Hematopoietic multipotent progenitor cell treated with erythropoietin and hydrocortisone succinate and interleukin-3 and kit ligand, for 8 days (in vitro differentiated cells): ENCODE measurements at regions not wholly inside any gene's neighbourhood (a gene's known extent, or its start where the extent isn't known, plus 50 kb on each side); places are given as distances from the start of the nearest gene placed in this dataset.
"Not testable (repeated sequence)": the region's sequence is repeated elsewhere in the genome, so short reads cannot be mapped to it uniquely, and the experiment has no call there.

Source experiments
- DNase-seq: peaks from one replicate; pipeline ENCODE4 v3.0.0-alpha.2; 2015

DNA sequence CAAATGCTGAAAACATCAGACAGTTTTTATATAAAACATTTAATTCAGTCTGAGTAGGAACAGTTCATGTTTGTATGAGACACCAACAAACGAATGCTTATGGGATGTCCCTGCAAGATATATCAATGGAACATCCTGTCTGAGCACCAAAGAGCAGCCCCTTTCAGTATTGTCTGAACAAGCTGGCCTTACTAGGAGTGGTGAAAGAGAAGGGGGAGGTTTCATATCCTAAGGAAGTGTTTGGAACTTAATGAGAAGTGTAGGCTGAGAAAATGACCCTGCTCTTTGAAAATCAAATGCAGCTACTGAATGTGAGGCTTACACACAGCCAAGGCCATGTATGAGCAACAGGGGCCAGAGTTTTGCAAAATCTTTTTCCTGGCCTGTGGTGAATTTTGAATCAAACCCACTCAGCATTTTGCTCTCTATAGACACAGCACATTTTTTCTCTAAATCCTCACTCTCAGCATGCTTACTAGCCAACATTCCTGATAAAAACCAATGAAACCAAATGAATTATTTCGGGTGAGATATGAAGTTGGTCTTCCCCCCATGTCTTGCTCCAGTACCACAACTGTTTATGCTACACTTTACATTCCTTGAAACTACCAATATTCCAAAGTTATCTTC is 119.4 kb downstream of the LUZP4 start:
- DNase-seq, result no peak

DNA sequence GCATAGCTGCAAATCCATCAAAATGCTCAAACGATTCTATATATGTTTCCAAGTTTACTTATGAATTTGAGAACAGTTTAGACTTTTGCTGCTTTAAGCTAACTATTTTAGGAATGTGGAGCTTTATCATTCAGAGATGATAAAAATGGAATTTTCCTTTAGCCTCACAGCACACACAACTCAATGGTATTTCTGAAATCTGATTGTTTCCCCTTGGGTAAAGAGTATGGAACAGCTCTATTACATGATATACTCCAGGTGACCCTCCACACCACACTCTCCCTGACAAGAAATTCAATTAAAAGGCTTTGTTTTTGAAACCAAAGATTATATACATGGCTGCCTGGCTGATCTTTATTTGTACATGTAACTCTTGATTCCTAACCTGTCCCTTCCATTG is 120.0 kb downstream of the LUZP4 start:
- no peak for DNase-seq

- no peak for DNase-seq
These were observed 121.4 kb downstream of the LUZP4 start for GRCh38 chrX:115410731-115411428.

- DNase-seq, result no peak
These were observed 123.8 kb downstream of the LUZP4 start for GRCh38 chrX:115413246-115413878.

GRCh38 chrX:115419069-115419468 is 129.6 kb downstream of the LUZP4 start:
- no peak for DNase-seq

DNA sequence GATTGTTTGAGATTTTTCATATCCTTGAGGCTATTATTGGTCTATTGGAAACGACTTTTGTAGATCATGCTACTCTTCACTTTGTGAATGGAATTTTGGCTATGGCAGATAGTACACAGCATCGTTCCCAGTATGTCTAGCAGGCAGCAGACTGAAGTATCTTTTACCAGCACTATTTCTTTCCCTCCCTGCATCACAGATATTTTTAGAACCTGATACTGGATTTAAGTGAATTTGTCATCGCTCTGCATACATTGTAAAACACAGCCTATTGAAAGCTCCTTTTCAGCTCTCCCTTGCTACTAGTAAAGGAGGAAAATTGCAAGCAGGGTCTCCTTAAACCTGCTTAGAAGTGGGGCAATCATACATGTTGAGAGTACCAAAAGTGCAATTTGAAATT is 133.6 kb downstream of the LUZP4 start:
- DNase-seq, result no peak

DNA sequence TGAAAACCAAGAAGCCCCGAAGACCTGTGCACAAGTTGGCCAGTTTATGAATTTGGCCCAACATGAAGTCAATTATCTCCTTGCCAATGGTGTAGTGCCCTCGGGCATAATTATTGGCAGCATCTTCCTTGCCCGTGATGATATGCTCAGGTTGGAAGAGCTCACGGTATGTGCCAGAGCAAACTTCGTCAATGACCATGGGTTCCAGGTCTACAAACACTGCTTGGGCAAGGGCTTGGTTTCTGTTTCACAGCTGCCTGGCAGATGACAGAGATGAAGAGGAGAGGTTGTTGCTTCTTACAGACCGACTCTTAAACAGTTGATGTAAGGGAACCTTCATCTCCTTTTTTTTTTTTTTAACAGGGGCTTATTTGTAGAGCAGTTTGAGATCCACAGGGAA is 135.6 kb upstream of the PLS3 start:
- no peak for DNase-seq

DNA sequence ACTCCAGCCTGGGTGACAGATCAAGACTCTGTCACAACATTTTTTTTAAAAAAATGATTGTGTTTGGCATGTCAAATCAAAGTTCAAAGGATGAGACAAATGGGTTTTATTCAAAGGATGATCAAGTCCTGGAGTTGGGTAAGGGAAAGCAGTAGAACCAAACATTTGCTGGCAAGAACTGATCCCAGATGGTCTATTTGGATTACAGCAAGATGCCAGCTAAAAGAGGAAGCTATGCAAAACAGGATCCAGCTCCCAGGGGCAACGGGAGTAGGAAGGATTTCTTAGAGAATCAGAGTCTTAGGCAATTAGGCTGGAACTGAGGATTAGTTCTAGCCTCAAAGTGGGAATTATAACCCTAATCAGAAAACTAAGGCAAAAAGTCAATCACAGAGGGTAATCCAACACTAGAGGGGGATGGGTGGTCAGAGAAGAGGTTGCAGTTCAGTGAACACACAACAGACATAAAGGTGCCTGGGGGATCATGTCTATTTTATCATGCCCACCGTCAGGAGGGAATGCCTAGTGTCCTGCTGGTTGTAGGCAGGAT is 133.0 kb upstream of the PLS3 start:
- no peak for DNase-seq

DNA sequence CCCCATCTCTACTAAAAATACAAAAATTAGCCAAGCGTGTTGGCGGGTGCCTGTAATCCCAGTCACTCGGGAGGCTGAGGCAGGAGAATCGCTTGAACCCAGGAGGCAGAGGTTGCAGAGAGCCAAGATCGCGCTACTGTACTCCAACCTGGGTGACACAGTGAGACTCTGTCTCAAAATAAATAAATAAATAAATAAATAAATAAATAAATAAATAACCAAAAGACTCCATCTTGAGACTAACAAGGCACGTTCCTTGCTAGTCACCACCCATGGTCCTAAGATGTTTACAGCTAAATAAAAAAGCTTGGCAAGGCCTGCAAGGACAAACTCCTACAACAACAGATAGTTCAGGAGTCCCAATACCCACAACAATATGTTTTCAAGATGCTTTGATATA is 126.1 kb upstream of the PLS3 start:
- DNase-seq, result not testable (repeated sequence)

GRCh38 chrX:115437841-115438595 is 123.0 kb upstream of the PLS3 start:
- DNase-seq, result no peak

GRCh38 chrX:115448146-115448545 is 112.8 kb upstream of the PLS3 start:
- DNase-seq, result no peak

DNA sequence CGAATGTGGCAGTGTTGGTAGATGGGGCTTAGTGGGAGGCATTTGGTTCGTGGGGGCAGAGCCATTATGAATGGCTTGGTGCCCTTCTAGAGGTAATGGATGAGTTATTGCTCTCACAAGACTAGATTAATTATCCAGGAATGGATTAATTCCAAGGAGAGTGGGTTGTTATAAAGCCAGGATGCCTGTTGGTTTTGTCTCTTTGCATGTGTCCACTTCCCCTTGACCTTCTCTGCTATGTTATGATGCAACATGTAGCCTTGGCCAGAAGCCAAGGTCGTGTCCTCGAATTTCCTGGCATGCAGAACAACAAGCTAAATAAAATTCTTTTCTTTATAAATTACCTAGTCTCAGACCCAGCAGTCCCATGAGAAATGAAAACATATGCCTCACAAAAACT is 111.2 kb upstream of the PLS3 start:
- no peak for DNase-seq

DNA sequence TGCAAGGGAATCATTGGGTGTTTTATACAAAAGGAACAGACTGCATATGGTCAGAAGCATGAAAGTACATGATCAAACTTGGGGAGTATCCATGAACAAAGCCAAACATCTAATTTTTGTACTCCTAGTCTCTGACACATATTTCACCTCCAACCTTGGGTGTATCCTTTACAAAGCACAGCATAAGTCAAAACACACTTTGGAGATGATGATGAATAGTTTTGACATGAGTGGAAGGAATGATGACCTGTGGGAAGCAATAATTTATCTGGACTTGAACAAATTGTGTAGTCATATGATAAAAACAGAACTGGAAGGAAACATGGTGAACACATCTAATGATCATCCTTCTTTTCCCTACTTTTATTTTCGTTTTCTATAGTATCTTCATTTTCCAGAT is 108.7 kb upstream of the PLS3 start:
- no peak for DNase-seq

DNA sequence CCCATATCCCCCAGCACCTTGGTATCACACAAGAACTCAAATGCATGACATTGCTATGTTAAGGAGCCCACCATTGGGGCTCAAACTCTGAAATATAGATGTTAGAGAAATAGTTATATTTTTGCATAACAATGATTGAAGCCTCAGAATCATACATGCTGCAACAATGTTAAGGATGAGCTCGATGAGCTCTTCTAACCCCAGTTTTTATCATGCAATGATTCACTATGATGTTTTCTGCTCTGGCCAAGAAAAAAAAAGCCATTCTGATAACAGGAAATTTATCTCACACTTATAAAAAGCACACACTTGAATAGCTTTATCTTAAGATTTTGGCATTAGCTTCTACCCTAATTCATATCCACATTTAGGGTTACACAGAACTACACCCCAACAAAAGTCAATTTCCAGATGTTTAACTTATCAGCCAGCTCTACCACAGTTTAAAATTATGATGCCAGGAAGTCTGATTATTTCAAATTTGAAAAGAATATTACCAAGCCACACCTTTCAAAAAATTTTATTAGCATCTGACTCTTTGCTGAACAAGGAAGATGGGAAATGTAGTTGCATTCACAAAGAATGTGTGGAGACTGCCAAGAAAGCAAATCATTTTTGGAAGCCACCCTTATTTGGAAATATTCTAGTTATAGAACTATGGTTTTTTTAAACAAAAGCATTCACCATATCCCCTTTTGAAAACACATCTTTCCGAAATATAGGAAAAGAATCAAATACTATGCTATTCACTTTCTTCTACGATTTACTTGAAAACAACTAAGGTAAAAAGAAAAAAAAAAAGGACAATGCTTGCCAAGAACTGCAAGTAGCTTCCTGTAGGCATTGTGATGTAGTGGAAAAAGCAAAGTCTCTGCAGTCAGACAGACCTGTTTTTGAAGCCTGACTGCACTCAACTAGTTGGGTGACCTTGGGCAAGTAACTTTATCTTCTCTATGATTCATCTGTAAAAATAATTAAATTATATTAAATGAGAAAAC is 100.8 kb upstream of the PLS3 start:
- DNase-seq, result no peak

DNA sequence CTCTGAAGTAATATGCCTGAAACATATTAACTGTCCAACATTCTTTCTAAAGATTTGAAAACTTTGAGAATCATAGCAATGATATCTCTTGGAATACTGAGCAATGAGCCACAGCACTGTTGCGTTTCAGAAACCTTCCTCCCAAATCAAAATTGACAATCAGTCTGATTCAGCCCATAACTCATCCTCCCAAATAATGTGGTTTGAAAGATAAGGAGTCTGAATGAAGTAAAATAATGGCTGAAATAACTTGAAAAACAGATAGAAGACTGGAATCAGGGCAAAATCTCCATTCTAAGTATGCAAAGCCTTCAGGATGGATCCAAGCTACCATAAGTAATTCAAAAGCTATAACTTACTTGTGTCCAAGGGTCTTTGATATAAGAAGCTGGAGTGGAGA is 98.6 kb upstream of the PLS3 start:
- DNase-seq, result no peak

DNA sequence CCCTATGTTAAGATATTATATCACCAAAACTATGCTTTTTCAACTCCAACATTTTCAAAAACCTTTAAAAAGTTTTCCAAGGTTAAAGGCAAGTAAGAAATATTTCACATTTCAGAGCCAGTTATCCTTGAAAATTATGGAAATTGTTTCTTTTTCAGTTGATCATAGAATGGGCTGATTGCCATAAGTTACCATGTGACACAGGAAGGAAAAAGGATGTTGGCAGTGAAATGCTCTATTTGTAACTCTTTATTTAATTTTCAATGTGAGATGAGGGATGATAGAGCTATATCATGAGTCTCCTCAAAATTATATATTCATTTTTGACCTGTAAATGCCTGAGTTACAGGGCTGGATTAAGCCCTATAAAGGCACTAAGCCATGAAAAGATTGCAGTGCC is 93.0 kb upstream of the PLS3 start:
- no peak for DNase-seq

GRCh38 chrX:115472131-115472530 is 88.8 kb upstream of the PLS3 start:
- DNase-seq, result no peak

DNA sequence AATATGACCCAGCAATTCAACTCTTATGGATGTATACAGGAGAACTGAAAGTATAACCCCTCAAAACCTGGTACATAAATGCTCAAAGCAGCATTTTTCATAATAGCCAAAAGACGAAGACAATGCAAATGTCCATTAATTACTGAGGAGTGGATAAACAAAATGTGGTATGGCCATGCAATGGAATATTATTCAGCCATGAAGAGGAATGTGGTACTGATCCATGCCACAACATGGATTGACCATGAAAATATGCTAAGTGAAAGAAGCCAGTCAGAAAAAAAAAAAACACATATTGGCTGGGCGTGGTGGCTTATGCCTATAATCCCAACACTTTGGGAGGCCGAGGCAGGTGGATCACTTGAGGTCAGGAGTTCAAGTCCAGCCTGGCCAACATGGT is 74.5 kb upstream of the PLS3 start:
- no peak for DNase-seq

- DNase-seq, result no peak
These were observed 73.4 kb upstream of the PLS3 start for GRCh38 chrX:115487608-115488007.

DNA sequence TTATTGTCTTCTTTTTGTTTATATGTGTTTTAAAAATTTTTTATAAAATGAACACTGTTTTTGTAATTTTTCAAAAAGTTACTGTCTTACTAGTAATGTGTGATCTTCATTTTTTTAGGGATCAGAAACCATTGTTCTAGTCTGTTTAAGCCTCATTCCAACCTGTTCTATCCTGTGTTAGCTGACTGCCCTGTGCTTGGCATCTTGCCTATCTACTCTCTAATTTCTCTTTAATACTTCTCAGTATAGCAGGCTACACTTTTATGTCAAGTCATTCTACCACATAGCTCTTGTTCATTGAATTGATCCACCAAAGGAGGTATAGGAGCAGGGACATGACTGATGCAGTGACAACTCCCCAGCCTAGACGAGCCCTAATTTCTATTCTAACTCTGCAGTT is 70.2 kb upstream of the PLS3 start:
- no peak for DNase-seq

DNA sequence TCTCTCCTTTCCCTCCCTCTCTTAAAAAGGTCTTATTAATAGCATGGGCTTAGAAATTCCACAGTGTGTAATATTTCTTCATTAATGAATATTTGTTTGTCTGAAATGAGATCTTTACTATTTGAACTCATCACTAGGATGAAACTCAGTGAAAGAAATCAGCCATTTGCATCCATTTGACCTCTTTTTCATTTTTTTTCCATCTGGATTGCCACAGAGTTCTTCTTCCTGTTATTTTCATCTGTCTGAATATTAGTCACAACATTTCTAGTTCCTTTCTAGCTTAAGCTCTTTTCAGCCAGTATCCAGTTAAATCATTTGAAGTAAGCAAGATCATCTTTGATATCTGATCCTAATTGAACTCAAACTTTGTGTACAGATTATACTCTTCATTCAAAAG is 69.2 kb upstream of the PLS3 start:
- DNase-seq, result no peak

DNA sequence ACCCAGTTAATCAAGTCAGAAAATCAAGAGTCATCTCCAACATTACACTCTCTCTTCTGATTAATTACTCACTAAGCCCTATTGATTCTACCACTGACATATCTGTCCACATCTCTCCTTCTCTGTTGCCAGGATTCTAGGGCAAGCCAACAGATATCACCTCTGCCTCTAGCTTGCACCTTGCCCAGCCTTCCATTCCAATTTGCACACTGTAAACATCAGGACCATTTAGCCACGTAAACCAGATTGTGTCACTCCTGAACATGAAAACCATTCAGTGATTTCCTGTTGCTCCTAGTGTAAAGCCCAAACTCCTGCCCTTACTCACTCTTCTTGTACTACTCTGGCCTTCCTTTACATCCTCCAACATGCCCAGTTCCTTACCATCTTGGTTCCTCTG is 68.0 kb upstream of the PLS3 start:
- DNase-seq, result no peak
